Mesenchymal stem cell (in vitro differentiated cells and primary cell): ENCODE measurements at regions not wholly inside any gene's neighbourhood (a gene's known extent, or its start where the extent isn't known, plus 50 kb on each side); places are given as distances from the start of the nearest gene placed in this dataset.
A peak's percentile ranks its signal among the peaks of the same experiment; 100 is the strongest.

ENCODE experiments used
- DNase-seq: peaks from one replicate; pipeline ENCODE4 v3.0.0-alpha.2; 2013
- H2AFZ ChIP-seq: one replicate; pipeline ENCODE4 v1.6.1; 2013; ENCODE audit warnings: low read depth, mild to moderate bottlenecking, control low read depth, inconsistent platforms, low read length, moderate library complexity
- H2AK5ac ChIP-seq: 2 replicates; pipeline ENCODE4 v1.6.1; 2013; ENCODE audit warnings: low read length, moderate library complexity, mild to moderate bottlenecking, inconsistent platforms; ENCODE audit not compliant: severe bottlenecking
- H2BK120ac ChIP-seq: one replicate; pipeline ENCODE4 v1.6.1; 2013; ENCODE audit warnings: low read depth, mild to moderate bottlenecking, inconsistent platforms, low read length, moderate library complexity
- H2BK12ac ChIP-seq, 2 experiments: one replicate each; pipeline ENCODE4 v1.6.1; 2013; ENCODE audit warnings: inconsistent platforms in 2 of 2, low read length in 2 of 2, mild to moderate bottlenecking in 2 of 2, moderate library complexity in 2 of 2, control low read depth in 1 of 2
- H2BK15ac ChIP-seq: one replicate; pipeline ENCODE4 v1.6.1; 2013; ENCODE audit warnings: mild to moderate bottlenecking, low read depth, inconsistent platforms; ENCODE audit not compliant: poor library complexity, severe bottlenecking
- H2BK5ac ChIP-seq: 2 replicates; pipeline ENCODE4 v1.6.1; 2013; ENCODE audit warnings: low read depth, mild to moderate bottlenecking, low read length, control low read depth, inconsistent platforms; ENCODE audit not compliant: poor library complexity, severe bottlenecking
- H3K14ac ChIP-seq, 2 experiments: one replicate each; pipeline ENCODE4 v1.6.1; 2013; ENCODE audit warnings: inconsistent platforms in 2 of 2, low read length in 2 of 2, control low read depth in 1 of 2, mild to moderate bottlenecking in 1 of 2, moderate library complexity in 1 of 2
- H3K18ac ChIP-seq, 2 experiments: one replicate each; pipeline ENCODE4 v1.6.1; 2013; ENCODE audit warnings: inconsistent platforms in 2 of 2, low read length in 2 of 2, control low read depth in 1 of 2, low read depth in 1 of 2, mild to moderate bottlenecking in 1 of 2
- H3K23ac ChIP-seq, 2 experiments: one replicate each; pipeline ENCODE4 v1.6.1; 2013; ENCODE audit warnings: inconsistent platforms in 2 of 2, low read length in 2 of 2, mild to moderate bottlenecking in 2 of 2, moderate library complexity in 2 of 2, control low read depth in 1 of 2
- H3K27ac ChIP-seq: 2 replicates; pipeline ENCODE4 v1.5.1; 2013; ENCODE audit warnings: mild to moderate bottlenecking, moderate library complexity, low read length, control low read depth, inconsistent platforms; ENCODE audit not compliant: poor library complexity, severe bottlenecking
- H3K27me3 ChIP-seq, 2 experiments: 2 replicates each; pipeline versions ENCODE4 v1.6.1 to v1.7.0; 2013; ENCODE audit warnings: low read length in 2 of 2, mild to moderate bottlenecking in 2 of 2, moderate library complexity in 2 of 2, control low read depth in 1 of 2, inconsistent platforms in 1 of 2; ENCODE audit not compliant: control insufficient read depth in 1 of 2, insufficient read depth in 1 of 2
- H3K36me3 ChIP-seq, 2 experiments: 2 replicates each; pipeline versions ENCODE4 v1.6.1 to v1.7.0; 2013; ENCODE audit warnings: low read length in 2 of 2, control low read depth in 1 of 2, inconsistent platforms in 1 of 2, low read depth in 1 of 2, mild to moderate bottlenecking in 1 of 2; ENCODE audit not compliant: insufficient read depth in 2 of 2, control insufficient read depth in 1 of 2
- H3K4ac ChIP-seq, 2 experiments: one replicate each; pipeline ENCODE4 v1.6.1; 2013; ENCODE audit warnings: inconsistent platforms in 2 of 2, low read length in 2 of 2, mild to moderate bottlenecking in 2 of 2, moderate library complexity in 2 of 2, control low read depth in 1 of 2, low read depth in 1 of 2
- H3K4me1 ChIP-seq: 2 replicates; pipeline ENCODE4 v1.6.1; 2013; ENCODE audit warnings: low read depth, low read length, control low read depth; ENCODE audit not compliant: control insufficient read depth, insufficient read depth
- H3K4me2 ChIP-seq: 2 replicates; pipeline ENCODE4 v1.6.1; 2013; ENCODE audit warnings: low read length, mild to moderate bottlenecking, inconsistent platforms; ENCODE audit not compliant: poor library complexity, severe bottlenecking
- H3K4me3 ChIP-seq, 2 experiments: 2 replicates each; pipeline versions ENCODE4 v1.5.1 to v1.7.0; 2013; ENCODE audit warnings: low read length in 2 of 2, mild to moderate bottlenecking in 2 of 2, control low read depth in 1 of 2, low read depth in 1 of 2; ENCODE audit not compliant: insufficient read depth in 1 of 2
- H3K79me1 ChIP-seq: replicated peaks from 2 replicates; pipeline ENCODE4 v1.6.1; 2013; ENCODE audit warnings: mild to moderate bottlenecking, control low read depth, low read length, inconsistent platforms; ENCODE audit not compliant: poor library complexity, severe bottlenecking
- H3K9ac ChIP-seq: 2 replicates; pipeline ENCODE4 v1.7.0; 2013; ENCODE audit warnings: mild to moderate bottlenecking, low read length, moderate library complexity
- H3K9me3 ChIP-seq: 2 replicates; pipeline ENCODE4 v1.7.0; 2013; ENCODE audit warnings: mild to moderate bottlenecking, low read length; ENCODE audit not compliant: control insufficient read depth
- H4K8ac ChIP-seq: one replicate; pipeline ENCODE4 v1.6.1; 2013; ENCODE audit warnings: inconsistent platforms, mild to moderate bottlenecking, low read length, moderate library complexity
- H4K91ac ChIP-seq: one replicate; pipeline ENCODE4 v1.6.1; 2013; ENCODE audit warnings: mild to moderate bottlenecking, low read length, inconsistent platforms
- WGBS: methylation state at CpG from one replicate; pipeline ENCODE4 v1.1.7; 2013; ENCODE audit warnings: mixed read lengths; 5-methylcytosine and 5-hydroxymethylcytosine counted together

- H3K4ac ChIP-seq = no peak overlapping the region
- 0% methylated on average over 1 of the region's 3 CpGs for WGBS
- no peak overlapping the region for H2BK120ac ChIP-seq
- H3K4me3 ChIP-seq = no peak overlapping the region
- no peaks in the 10 kb centered on the region for H3K36me3 ChIP-seq
- H3K9me3 ChIP-seq = no peaks in the 10 kb centered on the region
- no peak overlapping the region for H3K23ac ChIP-seq
- no peak overlapping the region for H3K9ac ChIP-seq
- no peaks in the 10 kb centered on the region for H3K79me1 ChIP-seq
- H2AFZ ChIP-seq = no peak overlapping the region
- H2BK5ac ChIP-seq = no peak overlapping the region
- H3K18ac ChIP-seq = no peak overlapping the region
- H2AK5ac ChIP-seq = no peak overlapping the region
- H3K27me3 ChIP-seq = no peaks in the 10 kb centered on the region
- no peak overlapping the region for H2BK12ac ChIP-seq
- H4K8ac ChIP-seq = no peak overlapping the region
- no peaks in the 10 kb centered on the region for H3K4me1 ChIP-seq
- H3K4me2 ChIP-seq = no peak overlapping the region
- peak; percentile 60 for DNase-seq
- H3K14ac ChIP-seq = no peak overlapping the region
- no peak overlapping the region for H2BK15ac ChIP-seq
- H4K91ac ChIP-seq = no peak overlapping the region
- H3K27ac ChIP-seq = no peak overlapping the region
These were observed 105.4 kb upstream of the CCDC54 start for GRCh38 chr3:107271787-107272387.

- H3K79me1 ChIP-seq = no peaks in the 10 kb centered on the region
- no peak overlapping the region for H2BK12ac ChIP-seq
- H3K4me2 ChIP-seq = no peak overlapping the region
- no peak overlapping the region for H2BK15ac ChIP-seq
- no peak overlapping the region for H3K4me3 ChIP-seq
- H3K14ac ChIP-seq = no peak overlapping the region
- H3K4me1 ChIP-seq = no peaks in the 10 kb centered on the region
- DNase-seq = no peak
- H4K91ac ChIP-seq = no peak overlapping the region
- no peak overlapping the region for H2BK5ac ChIP-seq
- H3K23ac ChIP-seq = no peak overlapping the region
- no peaks in the 10 kb centered on the region for H3K36me3 ChIP-seq
- WGBS = no CpG with 5 or more reads among the region's 2 CpGs
- H3K27ac ChIP-seq = no peak overlapping the region
- no peak overlapping the region for H2BK120ac ChIP-seq
- no peak overlapping the region for H2AK5ac ChIP-seq
- no peak overlapping the region for H3K9ac ChIP-seq
- no peak overlapping the region for H3K18ac ChIP-seq
- H3K4ac ChIP-seq = no peak overlapping the region
- no peaks in the 10 kb centered on the region for H3K27me3 ChIP-seq
- H4K8ac ChIP-seq = no peak overlapping the region
- no peak overlapping the region for H2AFZ ChIP-seq
- H3K9me3 ChIP-seq = no peaks in the 10 kb centered on the region
These were observed 104.8 kb upstream of the CCDC54 start for GRCh38 chr3:107272471-107272870.

- Histone ChIP-seq H3K4ac (no peak overlapping the region), H4K91ac (no peak overlapping the region), H3K18ac (no peak overlapping the region), H2AFZ (no peak overlapping the region), H3K27ac (no peak overlapping the region), H3K9ac (no peak overlapping the region), H3K4me3 (no peak overlapping the region), H3K27me3 (no peaks in the 10 kb centered on the region), H4K8ac (no peak overlapping the region), H3K4me2 (no peak overlapping the region), H2BK15ac (no peak overlapping the region), H3K23ac (no peak overlapping the region), H2AK5ac (no peak overlapping the region), H3K4me1 (no peaks in the 10 kb centered on the region), H3K36me3 (no peaks in the 10 kb centered on the region), H2BK120ac (no peak overlapping the region), H2BK5ac (no peak overlapping the region), H3K14ac (no peak overlapping the region), H2BK12ac (no peak overlapping the region), H3K9me3 (no peaks in the 10 kb centered on the region), H3K79me1 (no peaks in the 10 kb centered on the region)
- no peak for DNase-seq
- WGBS = 94% methylated on average over 4 of the region's 4 CpGs
These were observed 104.4 kb upstream of the CCDC54 start for GRCh38 chr3:107272885-107273284.

- H3K27ac ChIP-seq = no peak overlapping the region
- H3K4me1 ChIP-seq = no peaks in the 10 kb centered on the region
- no peak overlapping the region for H3K14ac ChIP-seq
- H3K27me3 ChIP-seq = no peaks in the 10 kb centered on the region
- no peak for DNase-seq
- no peak overlapping the region for H3K4ac ChIP-seq
- no peak overlapping the region for H2BK5ac ChIP-seq
- H3K18ac ChIP-seq = no peak overlapping the region
- H3K79me1 ChIP-seq = no peaks in the 10 kb centered on the region
- no peaks in the 10 kb centered on the region for H3K9me3 ChIP-seq
- 100% methylated on average over 1 of the region's 2 CpGs for WGBS
- no peak overlapping the region for H3K9ac ChIP-seq
- no peak overlapping the region for H2AFZ ChIP-seq
- no peak overlapping the region for H3K4me2 ChIP-seq
- no peak overlapping the region for H3K4me3 ChIP-seq
- no peak overlapping the region for H2BK120ac ChIP-seq
- H4K8ac ChIP-seq = no peak overlapping the region
- no peak overlapping the region for H4K91ac ChIP-seq
- no peak overlapping the region for H2AK5ac ChIP-seq
- H3K23ac ChIP-seq = no peak overlapping the region
- no peak overlapping the region for H2BK12ac ChIP-seq
- no peak overlapping the region for H2BK15ac ChIP-seq
- no peaks in the 10 kb centered on the region for H3K36me3 ChIP-seq
These were observed 103.5 kb upstream of the CCDC54 start for GRCh38 chr3:107273771-107274170.
